Panc1 (cell line): ENCODE measurements at regions not wholly inside any gene's neighbourhood (a gene's known extent, or its start where the extent isn't known, plus 50 kb on each side); places are given as distances from the start of the nearest gene placed in this dataset.

ENCODE experiments used
- POLR2AphosphoS5 ChIP-seq: IDR thresholded peaks from 2 replicates; pipeline ENCODE4 v1.6.1; 2012; ENCODE audit warnings: mild to moderate bottlenecking, low read depth, low read length, moderate library complexity
- SIN3A ChIP-seq: IDR thresholded peaks from 2 replicates; pipeline ENCODE4 v1.6.1; 2012; ENCODE audit warnings: low read depth, mild to moderate bottlenecking, low read length, moderate library complexity, borderline replicate concordance; ENCODE audit not compliant: insufficient read depth

DNA sequence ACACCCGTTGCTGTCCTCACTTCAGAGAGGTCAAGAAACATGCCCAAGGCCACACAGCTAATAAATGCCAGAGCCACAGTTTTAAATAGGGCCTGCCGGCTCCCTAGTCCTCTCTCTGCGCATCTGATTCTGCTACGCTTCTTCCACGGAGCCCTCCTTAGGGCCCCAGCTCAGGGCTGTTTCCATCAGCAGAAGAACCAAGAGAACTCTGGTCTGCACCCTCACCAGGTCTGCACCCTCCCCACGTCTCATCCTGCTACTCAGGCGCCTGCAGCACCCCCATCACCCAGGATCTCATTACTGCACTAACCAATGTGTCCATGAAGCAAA is 79.5 kb upstream of the NKD1 start:
- no peak for TF ChIP-seq POLR2AphosphoS5
- no peak for TF ChIP-seq SIN3A
